ENCODE measurements at regions not wholly inside any gene's neighbourhood (a gene's known extent, or its start where the extent isn't known, plus 50 kb on each side); places are given as distances from the start of the nearest gene placed in this dataset.
"Not testable (repeated sequence)": the region's sequence is repeated elsewhere in the genome, so short reads cannot be mapped to it uniquely, and the experiment has no call there.

- Histone ChIP-seq H3K9me3 (ENCODE audit: control insufficient read depth in 2 of 2, insufficient read depth in 1 of 2, low read length in 1 of 2) (peaks cover 2 to 13% of the 10 kb centered on the region in 2 donors), H3K27ac (ENCODE audit: low read depth in 1 of 2, low read length in 1 of 2) (peak overlapping the region in 1 of 2 donors; percentile 10), H3K4me3 (ENCODE audit: low read length in 2 of 2) (no peak overlapping the region), H3K36me3 (ENCODE audit: control insufficient read depth in 2 of 2, insufficient read depth in 2 of 2, low read length in 1 of 2) (no peaks in the 10 kb centered on the region), H3K27me3 (ENCODE audit: control insufficient read depth in 2 of 2, insufficient read depth in 1 of 2, low read length in 1 of 2) (no peaks in the 10 kb centered on the region), H3K4me1 (ENCODE audit: control insufficient read depth in 2 of 2, insufficient read depth in 2 of 2, low read length in 2 of 2) (peaks cover 13 to 30% of the 10 kb centered on the region in 2 donors)
- DNase-seq (ENCODE audit: low read depth in 6 of 9, low spot score in 9 of 9): no peak
- 90% methylated on average over 2 of the region's 2 CpGs for whole genome bisulfite sequencing
Measured at GRCh38 chr12:92396647-92397252, 251.1 kb upstream of the BTG1 start.

GRCh38 chr12:92395322-92395721, 249.7 kb upstream of the BTG1 start:
- 96% methylated on average over 2 of the region's 2 CpGs for WGBS
- no peak for DNase-seq (ENCODE audit: low read depth in 6 of 9, low spot score in 9 of 9)
- Histone ChIP-seq H3K4me3 (ENCODE audit: low read length in 2 of 2) (no peak overlapping the region), H3K9me3 (ENCODE audit: control insufficient read depth in 2 of 2, insufficient read depth in 1 of 2, low read length in 1 of 2) (peaks cover 2 to 13% of the 10 kb centered on the region in 2 donors), H3K4me1 (ENCODE audit: control insufficient read depth in 2 of 2, insufficient read depth in 2 of 2, low read length in 2 of 2) (peaks cover 13 to 20% of the 10 kb centered on the region in 2 donors), H3K27ac (ENCODE audit: low read depth in 1 of 2, low read length in 1 of 2) (no peak overlapping the region), H3K27me3 (ENCODE audit: control insufficient read depth in 2 of 2, insufficient read depth in 1 of 2, low read length in 1 of 2) (no peaks in the 10 kb centered on the region), H3K36me3 (ENCODE audit: control insufficient read depth in 2 of 2, insufficient read depth in 2 of 2, low read length in 1 of 2) (no peaks in the 10 kb centered on the region)

- peak overlapping the region in 1 of 2 donors; percentile 11 for H3K27ac ChIP-seq (ENCODE audit: low read depth in 1 of 2, low read length in 1 of 2)
- peaks cover 13 to 16% of the 10 kb centered on the region in 2 donors for H3K4me1 ChIP-seq (ENCODE audit: control insufficient read depth in 2 of 2, insufficient read depth in 2 of 2, low read length in 2 of 2)
- no peaks in the 10 kb centered on the region for H3K27me3 ChIP-seq (ENCODE audit: control insufficient read depth in 2 of 2, insufficient read depth in 1 of 2, low read length in 1 of 2)
- peaks cover 2 to 13% of the 10 kb centered on the region in 2 donors for H3K9me3 ChIP-seq (ENCODE audit: control insufficient read depth in 2 of 2, insufficient read depth in 1 of 2, low read length in 1 of 2)
- 89% methylated on average over 1 of the region's 1 CpG for WGBS
- H3K4me3 ChIP-seq (ENCODE audit: low read length in 2 of 2): no peak overlapping the region
- no peak for DNase-seq (ENCODE audit: low read depth in 6 of 9, low spot score in 9 of 9)
- H3K36me3 ChIP-seq (ENCODE audit: control insufficient read depth in 2 of 2, insufficient read depth in 2 of 2, low read length in 1 of 2): no peaks in the 10 kb centered on the region
Measured at GRCh38 chr12:92394895-92395294, 249.2 kb upstream of the BTG1 start.

- Histone ChIP-seq H3K36me3 (ENCODE audit: control insufficient read depth in 2 of 2, insufficient read depth in 2 of 2, low read length in 1 of 2) (no peaks in the 10 kb centered on the region), H3K4me3 (ENCODE audit: low read length in 2 of 2) (no peak overlapping the region), H3K27me3 (ENCODE audit: control insufficient read depth in 2 of 2, insufficient read depth in 1 of 2, low read length in 1 of 2) (no peaks in the 10 kb centered on the region), H3K9me3 (ENCODE audit: control insufficient read depth in 2 of 2, insufficient read depth in 1 of 2, low read length in 1 of 2) (peaks cover 2 to 13% of the 10 kb centered on the region in 2 donors), H3K4me1 (ENCODE audit: control insufficient read depth in 2 of 2, insufficient read depth in 2 of 2, low read length in 2 of 2) (peaks cover 4 to 5% of the 10 kb centered on the region in 2 donors), H3K27ac (ENCODE audit: low read depth in 1 of 2, low read length in 1 of 2) (no peak overlapping the region)
- 99% methylated on average over 7 of the region's 7 CpGs for WGBS
- DNase-seq (ENCODE audit: low read depth in 6 of 9, low spot score in 9 of 9): no peak
Measured at GRCh38 chr12:92393504-92393903, 247.9 kb upstream of the BTG1 start.

GRCh38 chr12:92391726-92392125, 246.1 kb upstream of the BTG1 start:
- not testable (repeated sequence) for H3K27me3 ChIP-seq (ENCODE audit: control insufficient read depth in 2 of 2, insufficient read depth in 1 of 2, low read length in 1 of 2); H3K27ac ChIP-seq (ENCODE audit: low read depth in 1 of 2, low read length in 1 of 2); H3K4me3 ChIP-seq (ENCODE audit: low read length in 2 of 2); H3K4me1 ChIP-seq (ENCODE audit: control insufficient read depth in 2 of 2, insufficient read depth in 2 of 2, low read length in 2 of 2); DNase-seq (ENCODE audit: low read depth in 6 of 9, low spot score in 9 of 9); H3K36me3 ChIP-seq (ENCODE audit: control insufficient read depth in 2 of 2, insufficient read depth in 2 of 2, low read length in 1 of 2)
- H3K9me3 ChIP-seq (ENCODE audit: control insufficient read depth in 2 of 2, insufficient read depth in 1 of 2, low read length in 1 of 2): peaks cover 2 to 16% of the 10 kb centered on the region in 2 donors
- WGBS: 96% methylated on average over 1 of the region's 1 CpG

- Histone ChIP-seq H3K27me3 (ENCODE audit: control insufficient read depth in 2 of 2, insufficient read depth in 1 of 2, low read length in 1 of 2) (no peaks in the 10 kb centered on the region), H3K9me3 (ENCODE audit: control insufficient read depth in 2 of 2, insufficient read depth in 1 of 2, low read length in 1 of 2) (peaks cover 2 to 16% of the 10 kb centered on the region in 2 donors), H3K4me1 (ENCODE audit: control insufficient read depth in 2 of 2, insufficient read depth in 2 of 2, low read length in 2 of 2) (no peaks in the 10 kb centered on the region), H3K4me3 (ENCODE audit: low read length in 2 of 2) (no peak overlapping the region), H3K36me3 (ENCODE audit: control insufficient read depth in 2 of 2, insufficient read depth in 2 of 2, low read length in 1 of 2) (no peaks in the 10 kb centered on the region), H3K27ac (ENCODE audit: low read depth in 1 of 2, low read length in 1 of 2) (no peak overlapping the region)
- DNase-seq (ENCODE audit: low read depth in 6 of 9, low spot score in 9 of 9): no peak
- WGBS: 96% methylated on average over 3 of the region's 3 CpGs
Measured at GRCh38 chr12:92389466-92389865, 243.8 kb upstream of the BTG1 start.

- Histone ChIP-seq H3K9me3 (ENCODE audit: control insufficient read depth in 2 of 2, insufficient read depth in 1 of 2, low read length in 1 of 2) (peaks cover 0 to 3% of the 10 kb centered on the region in 2 donors), H3K4me3 (ENCODE audit: low read length in 2 of 2) (no peak overlapping the region), H3K27me3 (ENCODE audit: control insufficient read depth in 2 of 2, insufficient read depth in 1 of 2, low read length in 1 of 2) (no peaks in the 10 kb centered on the region), H3K36me3 (ENCODE audit: control insufficient read depth in 2 of 2, insufficient read depth in 2 of 2, low read length in 1 of 2) (no peaks in the 10 kb centered on the region), H3K4me1 (ENCODE audit: control insufficient read depth in 2 of 2, insufficient read depth in 2 of 2, low read length in 2 of 2) (no peaks in the 10 kb centered on the region), H3K27ac (ENCODE audit: low read depth in 1 of 2, low read length in 1 of 2) (no peak overlapping the region)
- DNase-seq (ENCODE audit: low read depth in 6 of 9, low spot score in 9 of 9): no peak
- 98% methylated on average over 2 of the region's 2 CpGs for WGBS
Measured at GRCh38 chr12:92385296-92385695, 239.7 kb upstream of the BTG1 start.

- no peaks in the 10 kb centered on the region for H3K4me1 ChIP-seq (ENCODE audit: control insufficient read depth in 2 of 2, insufficient read depth in 2 of 2, low read length in 2 of 2)
- H3K27me3 ChIP-seq (ENCODE audit: control insufficient read depth in 2 of 2, insufficient read depth in 1 of 2, low read length in 1 of 2): no peaks in the 10 kb centered on the region
- no peaks in the 10 kb centered on the region for H3K36me3 ChIP-seq (ENCODE audit: control insufficient read depth in 2 of 2, insufficient read depth in 2 of 2, low read length in 1 of 2)
- H3K27ac ChIP-seq (ENCODE audit: low read depth in 1 of 2, low read length in 1 of 2): no peak overlapping the region
- peaks cover 0 to 3% of the 10 kb centered on the region in 2 donors for H3K9me3 ChIP-seq (ENCODE audit: control insufficient read depth in 2 of 2, insufficient read depth in 1 of 2, low read length in 1 of 2)
- no peak overlapping the region for H3K4me3 ChIP-seq (ENCODE audit: low read length in 2 of 2)
- 98% methylated on average over 3 of the region's 3 CpGs for WGBS
- DNase-seq (ENCODE audit: low read depth in 6 of 9, low spot score in 9 of 9): no peak
Measured at GRCh38 chr12:92384571-92384970, 238.9 kb upstream of the BTG1 start.

GRCh38 chr12:92382383-92382878, 236.8 kb upstream of the BTG1 start:
- H3K4me1 ChIP-seq (ENCODE audit: control insufficient read depth in 2 of 2, insufficient read depth in 2 of 2, low read length in 2 of 2): peaks cover 5 to 7% of the 10 kb centered on the region in 2 donors
- no peak for DNase-seq (ENCODE audit: low read depth in 6 of 9, low spot score in 9 of 9)
- no peaks in the 10 kb centered on the region for H3K36me3 ChIP-seq (ENCODE audit: control insufficient read depth in 2 of 2, insufficient read depth in 2 of 2, low read length in 1 of 2)
- H3K27ac ChIP-seq (ENCODE audit: low read depth in 1 of 2, low read length in 1 of 2): no peak overlapping the region
- H3K4me3 ChIP-seq (ENCODE audit: low read length in 2 of 2): no peak overlapping the region
- no peaks in the 10 kb centered on the region for H3K27me3 ChIP-seq (ENCODE audit: control insufficient read depth in 2 of 2, insufficient read depth in 1 of 2, low read length in 1 of 2)
- peaks cover 0 to 3% of the 10 kb centered on the region in 2 donors for H3K9me3 ChIP-seq (ENCODE audit: control insufficient read depth in 2 of 2, insufficient read depth in 1 of 2, low read length in 1 of 2)
- 97% methylated on average over 3 of the region's 3 CpGs for WGBS

All from thymus (tissue), 11 donors.